SKM-1 (cell line): ENCODE measurements at regions not wholly inside any gene's neighbourhood (a gene's known extent, or its start where the extent isn't known, plus 50 kb on each side); places are given as distances from the start of the nearest gene placed in this dataset.
"Not testable (repeated sequence)": the region's sequence is repeated elsewhere in the genome, so short reads cannot be mapped to it uniquely, and the experiment has no call there.

Experiments used
- DNase-seq: peaks from one replicate; lab custom pipeline; 2025; ENCODE audit not compliant: unreplicated experiment; lab: John Stamatoyannopoulos, UW

DNA sequence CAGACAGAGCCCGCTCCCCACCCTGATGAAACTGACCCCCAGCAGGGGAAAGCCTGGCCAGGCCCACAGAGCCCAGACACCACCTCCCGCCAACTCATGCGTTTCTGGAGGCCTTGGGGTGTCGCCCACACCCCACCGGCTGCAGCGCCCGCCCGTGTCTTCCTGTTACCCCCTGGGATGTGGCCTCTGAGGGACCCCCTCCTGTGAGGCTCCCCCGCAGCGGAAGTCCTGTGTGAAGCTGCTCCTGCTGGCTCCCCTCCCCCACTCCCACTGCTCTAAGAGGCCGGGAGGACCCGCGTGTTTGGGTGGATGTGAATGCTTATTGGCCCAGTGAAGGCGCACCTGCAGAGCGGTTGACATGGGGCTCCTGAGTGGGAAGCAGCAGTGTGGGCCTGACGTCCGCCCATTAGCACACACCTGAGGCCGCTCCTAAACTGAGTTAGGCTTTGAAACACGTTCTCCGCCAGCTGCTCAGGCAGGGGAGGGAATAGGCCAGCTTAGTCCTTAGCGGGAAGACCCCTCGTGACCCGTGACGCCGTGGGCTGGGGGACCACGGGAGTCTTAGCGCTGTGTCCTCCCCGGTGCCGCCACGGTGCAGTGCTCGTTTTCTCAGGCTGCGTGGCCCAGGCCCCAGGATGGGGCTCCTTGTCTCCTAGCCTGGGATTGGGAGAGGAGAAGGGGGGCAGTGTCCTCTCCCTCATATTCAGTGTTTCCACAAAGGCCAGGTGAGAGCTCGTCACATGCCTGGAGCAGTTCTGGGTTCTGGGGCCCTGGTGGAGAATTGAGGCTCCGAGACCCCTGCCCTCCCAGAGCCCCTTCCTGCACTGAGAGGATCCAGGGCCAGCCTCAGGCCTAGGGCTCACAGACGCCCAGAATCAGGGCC, 323.4 kb upstream of the SFSWAP start:
- no peak for DNase-seq

DNA sequence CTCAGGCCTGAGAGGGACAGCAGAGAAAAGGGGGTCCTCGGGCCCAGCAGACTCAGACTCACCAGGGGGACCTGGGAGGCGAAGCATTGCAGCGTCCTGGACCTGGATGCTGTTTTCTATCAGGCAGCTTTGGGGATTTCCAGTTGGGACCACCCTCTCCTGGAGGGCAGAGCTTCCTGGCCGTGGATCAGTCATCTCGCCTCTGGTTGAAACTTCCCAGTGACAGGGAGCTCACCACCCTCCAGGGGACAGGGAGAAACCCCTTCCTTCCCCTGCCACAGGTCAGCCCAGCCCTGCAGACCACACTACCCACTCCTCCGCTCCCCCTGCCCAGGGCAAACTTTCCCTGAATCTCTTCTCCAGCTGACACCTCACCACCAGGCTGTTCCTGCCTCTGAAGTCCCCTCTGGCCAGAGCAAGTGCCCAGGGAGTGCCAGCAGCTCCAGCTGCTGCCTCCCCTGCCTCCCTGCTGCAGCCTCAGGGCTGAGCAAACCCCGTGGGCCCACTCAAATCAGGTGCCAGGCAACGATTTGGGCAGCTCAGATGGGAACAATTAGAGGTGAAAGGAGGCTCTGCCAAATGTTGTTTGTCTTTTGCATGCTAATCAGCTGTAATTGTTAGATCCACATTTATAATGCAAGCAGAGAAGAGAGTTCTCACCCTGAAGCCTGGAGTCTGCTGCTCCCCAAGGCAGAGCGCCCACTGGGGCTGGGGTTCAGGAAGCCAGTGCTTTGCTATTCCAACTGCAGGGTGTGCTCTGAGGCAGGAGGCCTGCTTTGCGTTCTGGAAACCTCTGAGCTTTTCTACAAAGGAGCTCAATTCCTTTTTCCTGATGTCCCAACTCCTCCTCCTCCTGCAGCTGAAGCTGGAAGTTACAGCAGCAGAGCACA, 322.5 kb upstream of the SFSWAP start:
- not testable (repeated sequence) for DNase-seq

DNA sequence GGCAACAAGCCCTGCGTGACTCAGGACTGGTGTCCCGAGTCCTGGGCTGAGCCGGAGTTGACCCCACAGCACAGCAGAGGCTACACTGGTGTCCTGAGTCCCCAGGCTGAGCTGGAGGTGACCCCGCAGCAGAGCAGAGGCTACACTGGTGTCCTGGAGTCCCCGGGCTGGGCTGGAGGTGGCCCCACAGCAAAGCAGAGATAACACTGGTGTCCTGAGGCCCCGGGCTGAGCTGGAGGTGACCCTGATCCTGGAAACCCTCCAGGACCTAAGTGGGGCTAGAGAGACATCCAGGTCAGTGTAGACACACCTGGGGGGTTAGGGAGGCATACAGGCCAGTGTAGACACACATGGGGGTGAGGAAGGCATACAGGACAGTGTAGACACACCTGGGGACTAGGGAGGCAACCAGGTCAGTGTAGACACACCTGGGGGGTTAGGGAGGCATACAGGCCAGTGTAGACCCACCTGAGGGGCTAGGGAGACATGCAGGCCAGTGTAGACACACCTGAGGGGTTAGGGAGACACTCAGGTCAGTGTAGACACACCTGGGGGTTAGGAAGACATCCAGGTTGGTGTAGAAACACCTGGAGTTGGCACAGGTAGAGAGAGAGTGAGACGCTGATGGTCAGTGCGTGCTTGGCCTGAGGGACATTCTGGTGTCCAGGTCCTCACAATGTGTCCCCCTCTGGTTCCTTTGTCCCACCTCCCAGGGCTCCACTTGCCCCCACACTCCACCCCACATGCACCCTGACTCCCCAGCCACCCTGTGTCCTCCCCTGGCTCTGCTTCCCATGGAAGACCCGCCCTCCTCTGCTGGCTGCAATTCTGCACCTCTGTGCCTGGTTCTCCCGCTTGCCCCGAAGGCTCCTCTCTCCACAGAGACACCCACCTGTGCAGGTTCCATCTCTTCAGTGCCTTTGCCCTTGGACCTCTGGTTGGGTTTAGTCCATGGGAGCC, 321.6 kb upstream of the SFSWAP start:
- no peak for DNase-seq

DNA sequence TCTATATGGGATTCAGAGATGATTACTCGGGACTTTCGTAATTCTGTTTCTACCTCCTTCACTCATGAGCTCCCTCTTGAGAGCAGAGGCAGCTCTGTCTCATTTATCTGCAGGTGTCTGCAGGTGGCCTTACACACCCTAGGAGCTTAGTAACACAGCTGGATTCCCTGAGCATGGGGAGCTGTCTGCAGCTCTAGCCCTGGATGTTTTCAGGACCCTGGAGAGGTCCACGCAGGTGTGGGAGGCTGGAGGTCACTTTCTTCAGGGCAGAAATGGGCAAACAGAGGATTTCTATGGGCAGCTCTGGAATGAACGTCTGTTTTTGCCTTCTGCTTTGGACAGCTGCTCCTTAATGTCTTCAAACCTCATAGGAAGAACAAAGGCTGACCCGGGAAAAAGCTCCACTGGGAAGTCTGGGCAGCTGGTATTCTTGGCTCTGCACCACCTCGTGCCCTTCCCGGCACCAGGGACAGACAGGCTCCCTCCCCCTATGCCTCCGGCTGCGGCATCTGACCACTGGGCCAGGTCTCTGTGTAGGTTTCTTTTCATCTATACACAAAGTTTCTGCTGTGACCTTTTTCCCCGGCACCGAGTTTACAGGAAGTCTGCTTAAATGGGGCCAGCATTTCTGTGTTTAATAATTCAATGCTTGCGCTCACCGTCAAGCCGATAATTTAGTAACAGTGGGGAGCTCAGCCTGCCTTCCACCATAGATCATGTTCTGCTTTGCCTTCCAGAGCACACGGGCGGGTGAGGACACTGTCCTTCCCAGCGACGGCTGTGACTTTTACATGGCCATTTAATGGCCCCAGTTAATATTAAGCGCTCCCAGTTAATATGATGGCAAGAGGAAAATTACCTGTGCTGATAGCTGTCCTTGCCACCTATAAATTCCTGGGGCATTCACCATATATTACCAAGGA, 320.2 kb upstream of the SFSWAP start:
- no peak for DNase-seq

DNA sequence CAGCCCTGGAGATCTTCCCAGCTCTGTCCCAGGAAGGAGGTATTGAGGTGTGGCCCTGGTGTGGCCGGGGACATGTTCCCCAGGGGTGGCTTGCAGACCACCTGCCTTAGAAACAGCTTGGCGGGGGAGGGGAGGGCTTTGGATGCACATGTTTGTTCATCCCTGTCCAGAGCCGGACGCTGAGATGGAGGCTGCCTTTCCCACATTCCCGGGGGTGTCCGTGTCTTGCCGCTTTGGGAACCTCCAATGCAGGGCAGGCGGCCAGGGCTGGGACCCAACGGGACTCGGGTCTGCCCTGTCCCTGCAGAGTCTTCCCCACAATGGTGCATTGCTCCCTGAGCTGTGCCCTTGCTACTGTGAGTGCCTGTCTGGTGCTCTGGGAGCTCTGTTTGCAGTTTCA, 319.5 kb upstream of the SFSWAP start:
- no peak for DNase-seq

DNA sequence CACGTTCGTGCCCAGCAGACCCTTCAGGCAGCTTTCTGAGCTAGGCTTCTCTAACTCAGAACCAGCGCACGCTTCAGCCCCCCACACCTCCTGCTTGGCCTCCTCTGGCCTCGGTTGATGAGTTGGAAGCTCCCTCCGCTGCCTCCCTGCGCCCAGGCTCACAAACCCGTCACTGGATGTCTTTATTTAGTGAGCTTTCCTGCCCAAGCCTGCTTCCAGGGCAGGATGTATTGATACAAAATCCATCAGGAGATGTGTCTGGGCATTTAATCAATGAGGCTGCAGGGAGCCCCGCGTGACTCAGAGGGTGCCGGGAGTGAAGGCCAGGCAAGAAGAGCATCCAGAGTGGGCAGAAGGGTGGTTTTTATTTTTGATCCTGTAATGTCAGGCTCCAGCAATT, 316.1 kb upstream of the SFSWAP start:
- DNase-seq = not testable (repeated sequence)

DNA sequence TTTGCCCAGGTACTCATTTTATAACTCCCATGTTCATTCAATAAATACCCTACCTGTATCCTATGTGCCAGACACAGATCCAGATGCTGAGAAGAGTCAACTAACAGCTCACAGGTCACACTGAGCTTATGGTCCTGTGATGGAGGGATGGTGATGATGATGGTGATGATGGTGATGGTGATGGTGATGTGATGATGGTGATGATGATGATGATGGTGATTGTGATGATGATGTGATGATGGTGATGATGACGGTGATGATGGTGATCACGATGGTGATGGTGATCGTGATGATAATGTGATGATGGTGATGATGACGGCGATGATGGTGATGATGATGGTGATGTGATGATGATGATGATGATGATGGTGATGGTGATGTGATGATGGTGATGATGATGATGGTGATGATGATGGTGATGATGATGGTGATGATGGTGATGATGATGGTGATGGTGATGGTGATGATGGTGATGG, 315.6 kb upstream of the SFSWAP start:
- DNase-seq = not testable (repeated sequence)

DNA sequence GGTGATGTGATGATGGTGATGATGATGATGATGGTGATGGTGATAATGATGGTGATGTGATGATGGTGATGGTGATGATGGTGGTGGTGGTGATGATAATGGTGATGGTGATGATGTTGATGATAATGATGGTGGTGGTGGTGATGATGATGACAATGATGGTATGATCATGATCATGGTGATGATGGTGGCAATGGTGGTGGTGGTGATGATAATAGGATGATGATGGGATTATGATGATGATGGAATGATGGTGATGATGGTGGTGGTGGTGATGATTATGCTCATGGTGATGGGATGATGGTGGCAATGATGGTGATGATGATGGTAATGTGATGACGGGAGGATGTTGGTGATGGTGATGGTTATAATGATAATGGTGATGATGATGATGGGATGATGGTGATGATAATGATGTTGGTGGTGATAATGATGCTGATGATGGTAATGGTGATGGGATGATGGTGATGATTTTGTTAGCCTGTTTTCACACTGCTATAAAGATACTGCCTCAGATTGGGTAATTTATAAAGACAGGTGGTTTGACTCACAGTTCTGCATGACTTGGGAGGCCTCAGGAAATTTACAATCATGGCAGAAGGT, 314.8 kb upstream of the SFSWAP start:
- no peak for DNase-seq

DNA sequence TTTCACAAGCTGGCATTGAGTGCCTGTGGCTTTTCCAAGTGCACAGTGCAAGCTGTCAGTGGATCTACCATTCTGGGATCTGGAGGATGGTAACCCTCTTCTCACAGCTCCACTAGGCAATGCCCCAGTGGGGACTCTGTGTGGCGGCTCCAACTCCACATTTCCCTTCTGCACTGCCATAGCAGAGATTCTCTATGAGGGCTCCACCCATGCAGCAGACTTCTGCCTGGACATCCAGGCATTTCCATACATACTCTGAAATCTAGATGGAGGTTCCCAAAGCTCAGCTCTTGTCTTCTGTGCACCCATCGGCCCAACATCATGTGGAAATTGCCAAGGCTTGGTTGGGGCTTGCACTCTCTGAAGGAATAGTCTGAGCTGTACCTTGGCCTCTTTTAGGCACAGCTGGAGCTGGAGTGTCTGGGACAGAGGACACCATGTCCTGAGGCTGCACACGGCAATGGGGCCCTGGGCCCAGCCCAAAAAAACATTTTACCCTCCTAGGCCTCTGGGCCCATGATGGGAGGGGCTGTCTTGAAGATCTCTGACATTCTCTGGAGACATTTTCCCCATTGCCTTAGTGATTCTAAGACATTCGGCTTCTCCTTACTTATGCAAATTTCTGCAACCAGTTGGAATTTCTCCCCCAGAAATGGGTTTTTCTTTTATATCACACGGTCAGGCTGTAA, 313.3 kb upstream of the SFSWAP start:
- DNase-seq = no peak

DNA sequence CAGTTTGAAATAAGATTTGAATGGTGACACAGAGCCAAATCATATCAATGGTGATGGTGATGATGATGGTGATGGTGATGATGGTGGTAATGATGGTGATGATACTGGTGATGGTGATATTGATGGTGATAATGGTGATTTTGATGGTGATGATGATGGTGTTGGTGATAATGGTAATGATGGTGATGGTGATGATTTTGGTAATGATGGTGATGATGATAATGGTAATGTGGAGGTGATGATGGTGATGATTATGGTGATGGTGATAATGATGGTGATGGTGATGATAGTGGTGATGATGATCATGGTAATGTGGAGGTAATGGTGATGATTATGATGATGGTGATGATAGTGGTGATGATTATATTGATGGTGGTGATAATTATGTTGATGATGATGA, 311.9 kb upstream of the SFSWAP start:
- DNase-seq = no peak

DNA sequence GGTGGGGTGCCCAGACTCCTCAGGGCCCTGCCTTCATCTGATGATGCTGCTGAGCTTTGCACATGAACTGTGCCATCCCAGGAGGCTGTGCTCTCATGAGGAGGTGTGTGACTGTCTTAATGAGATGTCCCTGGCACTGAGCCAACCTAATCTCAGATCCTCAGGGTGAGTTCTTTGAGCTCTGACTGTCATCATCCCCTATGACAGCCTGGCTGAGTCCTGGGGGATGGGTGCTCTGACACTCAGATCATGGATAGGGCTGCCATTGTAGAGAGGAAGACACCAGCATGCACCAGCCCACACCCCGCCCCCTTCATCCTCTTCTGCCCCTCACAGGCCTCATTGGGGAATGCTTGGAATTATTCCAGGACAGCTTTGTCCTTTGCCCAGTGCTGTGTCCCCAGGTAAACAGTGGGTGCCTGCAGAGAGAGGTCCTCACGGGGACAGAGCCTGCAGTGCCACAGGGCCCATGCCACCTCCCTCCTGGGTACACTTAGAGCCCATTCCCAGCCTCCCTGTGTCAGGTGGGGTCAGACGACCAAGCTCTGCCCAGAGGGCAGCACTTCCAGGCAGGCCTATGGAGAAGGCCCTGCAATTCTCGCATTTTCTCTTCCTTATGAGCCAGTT, 310.1 kb upstream of the SFSWAP start:
- not testable (repeated sequence) for DNase-seq

DNA sequence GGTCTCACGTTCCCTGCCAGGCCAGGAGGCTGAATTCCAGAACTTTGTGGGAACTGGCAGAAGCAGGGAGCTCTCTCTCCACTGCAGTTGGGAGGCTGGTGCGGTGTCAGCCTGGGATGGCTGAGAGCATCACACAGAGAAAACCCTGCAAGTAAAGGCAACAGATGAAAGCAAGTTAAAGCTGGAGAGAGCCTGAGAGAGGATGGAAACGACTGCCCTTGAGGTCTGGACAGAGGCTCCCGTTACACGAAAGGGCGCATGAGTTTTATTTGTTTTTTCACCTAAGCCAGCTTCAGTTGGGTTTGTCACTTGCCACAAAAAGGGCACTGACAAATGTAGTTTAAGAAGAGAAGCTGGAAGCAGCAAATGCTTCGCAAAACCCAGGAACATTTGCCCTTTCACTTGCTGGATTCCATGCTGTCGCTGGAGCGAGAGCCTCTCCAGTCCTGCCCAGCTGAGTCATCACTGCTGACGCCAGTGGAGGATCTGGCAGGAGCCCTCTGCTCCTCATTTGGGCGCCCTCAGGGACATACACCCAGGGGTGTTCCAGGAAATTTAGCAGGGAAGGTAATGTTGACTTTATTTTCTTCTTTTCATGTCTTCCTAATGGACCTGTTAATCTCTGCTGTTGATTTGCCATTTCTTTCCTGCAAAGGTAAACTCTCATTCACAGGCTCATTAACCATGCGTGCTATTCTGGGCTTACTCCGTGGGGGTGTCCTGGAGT, 308.8 kb upstream of the SFSWAP start:
- DNase-seq = not testable (repeated sequence)

DNA sequence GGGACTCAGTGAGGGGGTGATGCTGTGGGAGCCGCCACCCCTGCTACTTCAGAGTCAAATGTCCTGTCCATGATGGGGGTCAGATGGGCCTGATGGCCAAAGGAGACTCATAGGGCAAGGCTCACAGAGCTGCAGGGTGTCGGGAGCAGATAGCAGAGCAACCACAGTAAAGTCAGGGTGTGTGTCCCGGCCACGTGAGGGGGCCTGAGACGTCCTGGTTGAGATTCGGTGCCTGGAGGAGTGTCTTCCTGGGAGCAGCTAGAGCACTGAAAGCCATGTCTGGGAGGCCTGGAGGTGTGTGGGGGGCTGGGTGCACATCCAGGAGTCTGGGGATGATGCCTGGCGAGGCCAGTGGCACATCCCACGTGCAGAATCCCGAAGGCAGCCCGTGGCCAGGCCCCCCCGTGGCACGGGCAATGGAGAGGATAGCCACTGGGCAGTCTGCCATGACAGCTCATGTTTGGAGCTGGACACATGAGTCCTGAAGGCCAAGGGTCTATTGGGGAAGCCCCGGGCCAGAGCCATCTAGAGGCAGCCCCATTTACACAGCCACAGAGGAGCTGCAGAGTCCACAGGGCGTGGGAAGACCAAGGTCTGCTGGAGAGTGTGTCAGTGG, 308.0 kb upstream of the SFSWAP start:
- no peak for DNase-seq

DNA sequence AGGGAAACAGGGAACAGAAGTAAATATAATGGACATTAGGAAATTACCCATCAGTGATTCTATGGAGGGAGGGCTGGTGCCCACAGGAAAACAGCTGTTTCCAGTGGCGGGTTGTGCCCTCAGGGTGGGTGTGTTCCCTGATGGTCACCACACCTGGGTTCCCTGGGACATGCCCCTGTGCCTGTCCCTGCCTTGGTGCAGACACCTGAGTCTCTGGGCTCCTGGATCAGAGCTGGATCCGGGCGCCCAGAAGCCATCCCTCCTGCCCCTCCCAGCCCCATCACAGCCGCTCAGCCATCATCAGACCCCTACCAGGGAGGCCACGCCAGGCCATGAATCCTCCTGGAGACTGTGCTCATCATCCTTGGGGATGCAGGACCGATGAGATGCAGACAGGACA, 307.2 kb upstream of the SFSWAP start:
- no peak for DNase-seq

DNA sequence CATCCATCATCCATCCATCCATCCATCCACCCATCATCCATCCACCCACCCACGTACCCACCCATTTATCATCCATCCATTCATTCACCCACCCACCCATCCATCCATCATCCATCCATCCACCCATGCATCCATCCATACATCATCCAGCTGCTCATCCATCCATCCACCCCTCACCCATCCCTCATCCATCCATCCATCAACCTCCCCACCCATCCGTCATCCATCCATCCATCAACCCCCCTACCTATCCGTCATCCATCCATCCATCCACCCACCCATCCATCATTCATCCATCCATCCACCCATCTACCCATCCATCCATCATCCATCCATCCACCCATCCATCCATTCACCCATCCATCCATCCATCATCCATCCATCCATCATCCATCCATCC, 306.2 kb upstream of the SFSWAP start:
- no peak for DNase-seq

DNA sequence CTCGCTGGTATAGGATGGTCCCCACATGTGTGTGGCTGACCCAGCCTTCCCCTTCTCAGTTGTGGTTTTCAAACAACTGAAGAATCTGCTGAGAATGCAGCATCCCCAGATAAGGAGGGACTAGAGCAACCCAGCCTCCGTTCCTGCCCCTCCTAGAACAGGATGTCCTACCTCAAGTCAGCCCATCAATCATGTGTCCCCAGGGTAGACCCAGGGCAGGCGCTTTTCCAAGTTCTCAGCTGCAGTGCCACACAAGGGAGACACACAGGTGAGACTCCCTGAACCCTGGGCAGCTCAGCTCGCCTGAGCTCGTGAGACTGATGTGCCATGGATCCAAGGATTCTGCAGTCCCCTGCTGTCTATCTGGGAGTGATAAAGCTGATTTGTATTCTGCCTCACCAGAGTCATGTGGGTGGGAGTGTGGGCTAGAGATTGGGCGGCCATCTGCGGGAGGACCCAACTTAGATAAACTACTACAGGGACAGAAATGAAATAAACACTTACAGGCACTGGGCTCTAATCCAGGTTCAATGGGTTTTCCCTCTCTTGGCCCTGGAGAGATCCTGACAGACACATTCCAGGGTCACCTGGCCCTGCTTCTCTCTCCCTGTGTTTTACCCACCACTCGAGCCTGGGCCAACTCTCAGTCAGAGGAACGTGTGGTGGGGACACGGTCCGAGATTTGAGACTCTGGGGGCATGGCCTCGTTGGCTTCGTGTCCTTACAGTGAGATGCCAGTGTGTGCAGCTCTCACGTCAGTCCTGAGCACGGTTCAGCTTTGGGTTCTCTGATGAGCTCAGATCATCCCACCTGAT, 303.5 kb upstream of the SFSWAP start:
- DNase-seq = no peak
